Colonic mucosa (tissue), 4 donors: ENCODE measurements at regions not wholly inside any gene's neighbourhood (a gene's known extent, or its start where the extent isn't known, plus 50 kb on each side); places are given as distances from the start of the nearest gene placed in this dataset.

ENCODE experiments used
- DNase-seq: peaks from one replicate; pipeline ENCODE4 v3.0.0-alpha.2; 2020
- H3K27ac ChIP-seq: fragments of 200-600 bp; one replicate; pipeline ENCODE4 v1.8.0; 2021
- H3K27me3 ChIP-seq: fragments of 200-600 bp; one replicate; pipeline ENCODE4 v1.8.0; 2021
- H3K36me3 ChIP-seq: fragments of 200-600 bp; one replicate; pipeline ENCODE4 v1.8.0; 2021
- H3K4me1 ChIP-seq: fragments of 200-600 bp; one replicate; pipeline ENCODE4 v1.8.0; 2021; ENCODE audit warnings: mild to moderate bottlenecking
- H3K4me3 ChIP-seq: fragments of 200-600 bp; one replicate; pipeline ENCODE4 v1.8.0; 2021
- H3K9ac ChIP-seq, 2 donors: one replicate each; pipeline ENCODE4 v1.7.0; 2013; ENCODE audit warnings: control low read depth in 2 of 2, low read depth in 2 of 2, low read length in 2 of 2
- H3K9me3 ChIP-seq: fragments of 200-600 bp; one replicate; pipeline ENCODE4 v1.8.0; 2021
- CTCF ChIP-seq: fragments of 200-600 bp; IDR thresholded peaks from one replicate; pipeline ENCODE4 v1.8.0; 2022; ENCODE audit warnings: antibody characterized with exemption, mild to moderate bottlenecking
- intact Hi-C: fragments of 100-400 bp; cut with DNase I; formaldehyde crosslinking; loops from one replicate; pipeline ENCODE4 v1.14.1; 2022
- donor health status: healthy.
- donor health status: DM: no; HTN: no; CAD: no.
- donor health status: DM: no; HTN: no; CAD: no.

DNA sequence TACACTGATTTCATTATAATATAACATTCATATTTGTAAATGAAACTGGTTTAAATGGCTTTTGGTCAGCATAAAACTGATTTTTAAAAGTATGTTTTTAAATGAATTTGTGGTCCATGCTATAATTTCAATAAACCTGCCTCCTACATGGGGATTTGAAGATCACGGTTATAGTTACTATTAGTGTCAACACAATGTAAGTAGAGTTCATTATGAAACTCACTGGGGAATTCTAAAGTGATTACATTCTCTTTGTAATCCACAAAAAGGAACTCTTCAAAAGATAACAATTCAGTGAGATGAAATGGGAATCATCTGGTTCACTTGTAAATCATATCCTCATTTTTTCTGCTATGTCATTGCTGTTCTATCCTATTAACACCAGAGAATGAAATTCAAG lies 204.5 kb upstream of the G2E3 start:
- no peaks in the 10 kb centered on the region for H3K36me3 ChIP-seq
- intact Hi-C loops, result no loop called here
- H3K9me3 ChIP-seq, result no peaks in the 10 kb centered on the region
- no peak for TF ChIP-seq CTCF
- no peak overlapping the region for H3K27ac ChIP-seq
- no peaks in the 10 kb centered on the region for H3K4me1 ChIP-seq
- H3K9ac ChIP-seq, result no peak overlapping the region
- no peaks in the 10 kb centered on the region for H3K27me3 ChIP-seq
- H3K4me3 ChIP-seq, result no peak overlapping the region
- no peak for DNase-seq

- Histone ChIP-seq H3K9me3 (no peaks in the 10 kb centered on the region), H3K4me1 (no peaks in the 10 kb centered on the region), H3K27ac (no peak overlapping the region), H3K27me3 (no peaks in the 10 kb centered on the region), H3K4me3 (no peak overlapping the region), H3K36me3 (no peaks in the 10 kb centered on the region), H3K9ac (no peak overlapping the region)
- no peak for TF ChIP-seq CTCF
- DNase-seq, result no peak
- intact Hi-C loops, result no loop called here
These were observed 203.5 kb upstream of the G2E3 start for GRCh38 chr14:30355431-30355913.

- intact Hi-C loops, result no loop called here
- H3K27ac ChIP-seq, result no peak overlapping the region
- no peak for DNase-seq
- no peaks in the 10 kb centered on the region for H3K9me3 ChIP-seq
- H3K9ac ChIP-seq, result no peak overlapping the region
- H3K4me1 ChIP-seq, result no peaks in the 10 kb centered on the region
- TF ChIP-seq CTCF, result no peak
- no peaks in the 10 kb centered on the region for H3K36me3 ChIP-seq
- no peak overlapping the region for H3K4me3 ChIP-seq
- no peaks in the 10 kb centered on the region for H3K27me3 ChIP-seq
These were observed 202.3 kb upstream of the G2E3 start for GRCh38 chr14:30356438-30357202.

DNA sequence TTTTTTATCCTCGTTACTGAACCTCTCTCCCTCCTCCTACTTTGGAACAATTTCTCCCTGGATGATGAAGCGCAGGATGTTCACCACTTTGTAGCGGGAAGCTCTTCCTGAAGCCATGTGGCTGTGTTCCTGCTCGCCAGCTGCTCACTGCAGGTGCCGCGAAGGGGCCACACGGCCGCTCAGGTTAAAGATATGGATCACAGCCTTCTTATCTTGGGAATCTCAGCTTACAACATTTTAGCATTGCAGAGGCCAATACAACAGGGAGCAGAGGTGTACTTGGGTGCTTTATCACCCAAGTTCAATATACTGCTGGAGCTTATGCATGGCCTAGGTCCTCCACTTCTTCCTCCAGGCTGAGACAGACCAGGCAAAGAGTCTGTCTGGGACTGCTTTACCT lies 201.2 kb upstream of the G2E3 start:
- H3K36me3 ChIP-seq, result no peaks in the 10 kb centered on the region
- intact Hi-C loops, result no loop called here

More for the DNA sequence above, 201.2 kb upstream of the G2E3 start:
- H3K4me1 ChIP-seq, result no peaks in the 10 kb centered on the region
- no peak for TF ChIP-seq CTCF
- no peak overlapping the region for H3K4me3 ChIP-seq
- no peaks in the 10 kb centered on the region for H3K9me3 ChIP-seq
- no peak overlapping the region for H3K9ac ChIP-seq
- no peak for DNase-seq
- H3K27me3 ChIP-seq, result no peaks in the 10 kb centered on the region
- no peak overlapping the region for H3K27ac ChIP-seq
